OCI-LY3 (cell line): ENCODE measurements at regions not wholly inside any gene's neighbourhood (a gene's known extent, or its start where the extent isn't known, plus 50 kb on each side); places are given as distances from the start of the nearest gene placed in this dataset.

Experiments
- H2AFZ ChIP-seq: fragments of 200-600, 300-600 bp; shearing (Covaris generic); 2 replicates; pipeline ENCODE4 v1.6.0; 2014; ENCODE audit warnings: antibody characterized with exemption, low read depth, low read length
- H3K27ac ChIP-seq: fragments of 200-600, 300-600 bp; sonication (generic); 2 replicates; pipeline ENCODE4 v1.5.1; 2014; ENCODE audit warnings: mild to moderate bottlenecking, low read length, moderate library complexity, mixed read lengths
- H3K27me3 ChIP-seq: fragments of 200-600, 300-600 bp; sonication (generic); 2 replicates; pipeline ENCODE4 v1.6.1; 2014; ENCODE audit warnings: low read depth, low read length, mixed read lengths
- H3K36me3 ChIP-seq: fragments of 200-600, 300-600 bp; sonication (generic); replicated peaks from 2 replicates; pipeline ENCODE3; 2014; ENCODE audit warnings: low read depth, low read length, mixed read lengths
- H3K4me1 ChIP-seq: fragments of 300-600, 200-600 bp; sonication (generic); 2 replicates; pipeline ENCODE4 v1.6.1; 2014; ENCODE audit warnings: low read length, mixed read lengths
- H3K4me2 ChIP-seq: fragments of 200-600, 300-600 bp; sonication (generic); 2 replicates; pipeline ENCODE4 v1.6.1; 2014; ENCODE audit warnings: low read length, mixed read lengths
- H3K4me3 ChIP-seq: fragments of 300-600, 200-600 bp; sonication (generic); 2 replicates; pipeline ENCODE4 v1.5.1; 2014; ENCODE audit warnings: antibody characterized with exemption, mild to moderate bottlenecking, low read length, moderate library complexity
- H3K79me2 ChIP-seq: fragments of 300-600, 200-600 bp; shearing (Covaris generic); 2 replicates; pipeline ENCODE4 v1.6.1; 2014; ENCODE audit warnings: mild to moderate bottlenecking, low read length, mixed read lengths
- H3K9ac ChIP-seq: fragments of 300-600, 200-600 bp; shearing (Covaris generic); 2 replicates; pipeline ENCODE4 v1.6.0; 2014; ENCODE audit warnings: mild to moderate bottlenecking, low read length, moderate library complexity
- H3K9me3 ChIP-seq: fragments of 200-600, 300-600 bp; shearing (Covaris generic); 2 replicates; pipeline ENCODE4 v1.6.1; 2014; ENCODE audit warnings: low read length, mixed read lengths; ENCODE audit not compliant: insufficient read depth
- H4K20me1 ChIP-seq: fragments of 200-600, 300-600 bp; sonication (generic); 2 replicates; pipeline ENCODE4 v1.6.1; 2016; ENCODE audit warnings: low read length, mixed read lengths; ENCODE audit not compliant: insufficient read depth
- CTCF ChIP-seq: fragments of 200-600, 300-600 bp; sonication (generic); IDR thresholded peaks from 2 replicates; pipeline ENCODE4 v1.5.1; 2014; ENCODE audit warnings: antibody characterized with exemption, low read length, low read depth
- EZH2phosphoT487 ChIP-seq: fragments of 200-600 bp; shearing (Covaris generic); IDR thresholded peaks from 2 replicates; pipeline ENCODE4 v1.6.1; 2018; ENCODE audit warnings: antibody characterized with exemption, mixed run types, low read depth

DNA sequence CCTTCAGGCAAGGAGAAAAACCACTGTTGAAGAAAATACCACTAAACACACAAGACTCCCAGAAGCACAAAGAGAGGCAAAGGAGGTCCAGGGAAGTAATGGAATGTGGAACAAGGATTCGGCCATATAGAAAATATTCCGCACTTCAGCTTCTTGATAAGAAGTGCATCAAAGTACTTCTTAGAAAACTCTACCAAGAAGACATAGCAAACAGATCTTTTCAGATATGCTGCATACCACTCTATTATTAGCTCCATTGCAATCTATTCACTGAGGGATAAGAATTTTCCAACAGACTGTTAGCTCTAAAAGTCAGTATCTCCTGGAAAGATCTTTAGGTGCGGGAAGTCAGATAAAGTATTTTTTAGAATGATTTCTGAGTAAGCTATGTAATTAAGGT lies 231.8 kb downstream of the WDR11 start:
- TF ChIP-seq CTCF (no peak), EZH2phosphoT487 (no peak)

DNA sequence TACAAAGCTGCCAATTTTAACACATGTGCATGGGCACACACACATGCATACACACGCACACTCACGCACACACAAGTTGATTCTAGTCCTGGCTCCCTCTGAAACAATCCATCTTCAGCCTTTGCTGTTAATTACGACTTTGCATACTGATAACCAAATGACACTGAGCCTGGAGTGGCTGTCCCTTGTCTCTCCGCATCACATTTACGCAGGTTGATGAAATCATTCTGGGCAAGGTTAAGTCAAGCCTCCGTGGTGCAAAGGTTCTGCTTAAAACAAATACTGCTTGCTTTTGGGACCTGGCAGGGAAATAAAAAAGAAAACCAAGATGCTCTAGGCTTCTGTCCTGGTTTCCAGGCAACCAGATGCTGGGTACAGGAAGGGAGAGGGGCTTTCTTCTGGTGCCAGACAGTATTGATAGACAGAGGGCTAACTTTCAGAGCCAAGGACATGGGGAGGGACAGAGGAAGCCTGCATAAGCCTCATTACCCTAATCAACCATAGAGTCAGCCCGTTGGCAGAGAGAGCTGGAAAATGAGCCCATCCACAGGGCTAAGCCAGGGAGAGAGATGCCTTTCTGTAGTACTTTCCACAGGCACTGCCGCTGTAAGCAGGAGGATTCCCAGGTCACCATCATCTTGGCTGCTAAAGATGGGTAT lies 233.0 kb downstream of the WDR11 start:
- H3K36me3 ChIP-seq, result no peaks in the 10 kb centered on the region
- no peak overlapping the region for H3K4me3 ChIP-seq
- H3K9ac ChIP-seq, result no peak overlapping the region
- peaks cover 65% of the 10 kb centered on the region for H3K27me3 ChIP-seq
- H4K20me1 ChIP-seq, result 0 out of 2 replicates have a peak, but pooled peaks cover 3% of the 10 kb centered on the region
- H3K4me1 ChIP-seq, result peaks cover 11% of the 10 kb centered on the region
- no peak overlapping the region for H3K4me2 ChIP-seq
- TF ChIP-seq CTCF, result no peak
- no peak for TF ChIP-seq EZH2phosphoT487
- no peak overlapping the region for H3K27ac ChIP-seq
- H2AFZ ChIP-seq, result no peak overlapping the region
- no peaks in the 10 kb centered on the region for H3K9me3 ChIP-seq
- H3K79me2 ChIP-seq, result no peaks in the 10 kb centered on the region

More for the DNA sequence above, 231.8 kb downstream of the WDR11 start:
- peaks cover 69% of the 10 kb centered on the region for H3K27me3 ChIP-seq
- no peaks in the 10 kb centered on the region for H3K79me2 ChIP-seq
- no peaks in the 10 kb centered on the region for H3K9me3 ChIP-seq
- no peak overlapping the region for H2AFZ ChIP-seq
- peaks cover 11% of the 10 kb centered on the region for H3K4me1 ChIP-seq
- no peak overlapping the region for H3K4me3 ChIP-seq
- no peaks in the 10 kb centered on the region for H3K36me3 ChIP-seq
- no peak overlapping the region for H3K4me2 ChIP-seq
- H3K27ac ChIP-seq, result no peak overlapping the region
- no peak overlapping the region for H3K9ac ChIP-seq
- 0 out of 2 replicates have a peak, but pooled peaks cover 3% of the 10 kb centered on the region for H4K20me1 ChIP-seq

GRCh38 chr10:121084675-121085070 lies 233.5 kb downstream of the WDR11 start:
- Histone ChIP-seq H3K4me1 (peaks cover 11% of the 10 kb centered on the region), H3K27ac (no peak overlapping the region), H3K36me3 (no peaks in the 10 kb centered on the region), H3K27me3 (peaks cover 64% of the 10 kb centered on the region), H3K9me3 (no peaks in the 10 kb centered on the region), H3K9ac (no peak overlapping the region), H2AFZ (no peak overlapping the region), H4K20me1 (0 out of 2 replicates have a peak, but pooled peaks cover 3% of the 10 kb centered on the region), H3K4me3 (no peak overlapping the region), H3K79me2 (no peaks in the 10 kb centered on the region), H3K4me2 (no peak overlapping the region)
- no peak for TF ChIP-seq CTCF
- TF ChIP-seq EZH2phosphoT487, result no peak

- Histone ChIP-seq H3K4me2 (no peak overlapping the region), H3K4me3 (no peak overlapping the region), H4K20me1 (0 out of 2 replicates have a peak, but pooled peaks cover 3% of the 10 kb centered on the region), H3K9me3 (no peaks in the 10 kb centered on the region), H3K79me2 (no peaks in the 10 kb centered on the region), H3K4me1 (peaks cover 11% of the 10 kb centered on the region), H2AFZ (no peak overlapping the region), H3K36me3 (no peaks in the 10 kb centered on the region), H3K27me3 (peaks cover 64% of the 10 kb centered on the region), H3K27ac (no peak overlapping the region), H3K9ac (no peak overlapping the region)
- TF ChIP-seq CTCF (no peak), EZH2phosphoT487 (no peak)
These were observed 234.2 kb downstream of the WDR11 start for GRCh38 chr10:121085367-121085766.
